ENCODE measurements at regions not wholly inside any gene's neighbourhood (a gene's known extent, or its start where the extent isn't known, plus 50 kb on each side); places are given as distances from the start of the nearest gene placed in this dataset.
A peak's percentile ranks its signal among the peaks of the same experiment; 100 is the strongest.

DNA sequence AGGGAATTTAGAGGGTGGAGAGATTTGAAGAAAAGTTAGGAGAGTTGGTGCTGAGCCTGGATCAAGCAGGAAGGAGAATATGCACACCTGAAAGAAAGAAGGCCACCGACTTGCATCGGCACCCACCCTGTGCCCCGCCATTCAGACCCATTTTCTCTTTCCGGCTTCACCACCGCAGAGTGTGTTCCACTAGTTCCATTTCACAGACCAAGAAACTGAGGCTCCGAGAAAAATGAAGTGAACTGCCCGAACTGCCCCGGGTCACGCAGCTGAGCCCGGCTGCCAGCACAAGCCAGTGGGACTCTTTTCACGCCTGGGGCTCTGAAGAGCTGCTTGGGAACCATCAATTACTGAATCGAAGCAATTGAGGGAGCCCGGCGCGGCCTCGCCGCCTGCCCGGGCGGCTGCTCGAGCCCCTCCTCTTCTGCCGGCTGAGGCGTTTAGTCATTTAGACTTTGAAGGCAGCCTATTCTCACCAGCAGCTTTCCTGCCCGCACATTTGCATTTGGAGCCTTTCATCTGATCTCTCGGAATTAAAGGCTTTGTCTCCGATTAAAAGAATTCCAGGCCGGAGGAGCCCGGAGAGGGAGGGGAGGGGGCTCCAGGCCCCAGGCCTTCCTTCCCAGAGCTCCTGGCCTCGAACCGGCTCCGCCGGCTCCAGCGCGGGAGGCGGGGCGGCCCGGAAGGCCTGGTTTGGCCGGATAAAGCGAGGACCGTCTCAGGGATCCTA lies 140.2 kb upstream of the PJA1 start:
- peak; percentile 41 for DNase-seq

DNA sequence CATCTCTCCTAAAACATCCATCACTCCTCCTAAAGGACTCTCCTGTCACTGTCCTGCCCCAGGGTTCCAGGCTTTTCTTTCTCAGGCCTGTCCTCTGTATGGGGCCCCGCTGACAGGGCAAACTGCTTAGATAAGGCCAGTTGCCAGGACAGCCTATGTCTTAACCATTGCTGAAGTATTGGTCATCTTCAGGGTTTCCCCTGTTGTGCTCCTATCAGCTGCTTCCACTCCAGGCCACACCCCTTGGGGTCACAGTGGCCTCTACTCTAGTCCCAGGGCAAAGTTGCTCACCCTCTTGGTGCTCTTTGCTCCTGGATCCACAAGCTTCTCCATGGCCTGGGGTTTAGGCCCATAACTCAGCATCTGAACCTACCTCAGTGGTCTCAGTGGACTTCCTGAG lies 138.0 kb upstream of the PJA1 start:
- no peak for DNase-seq

DNA sequence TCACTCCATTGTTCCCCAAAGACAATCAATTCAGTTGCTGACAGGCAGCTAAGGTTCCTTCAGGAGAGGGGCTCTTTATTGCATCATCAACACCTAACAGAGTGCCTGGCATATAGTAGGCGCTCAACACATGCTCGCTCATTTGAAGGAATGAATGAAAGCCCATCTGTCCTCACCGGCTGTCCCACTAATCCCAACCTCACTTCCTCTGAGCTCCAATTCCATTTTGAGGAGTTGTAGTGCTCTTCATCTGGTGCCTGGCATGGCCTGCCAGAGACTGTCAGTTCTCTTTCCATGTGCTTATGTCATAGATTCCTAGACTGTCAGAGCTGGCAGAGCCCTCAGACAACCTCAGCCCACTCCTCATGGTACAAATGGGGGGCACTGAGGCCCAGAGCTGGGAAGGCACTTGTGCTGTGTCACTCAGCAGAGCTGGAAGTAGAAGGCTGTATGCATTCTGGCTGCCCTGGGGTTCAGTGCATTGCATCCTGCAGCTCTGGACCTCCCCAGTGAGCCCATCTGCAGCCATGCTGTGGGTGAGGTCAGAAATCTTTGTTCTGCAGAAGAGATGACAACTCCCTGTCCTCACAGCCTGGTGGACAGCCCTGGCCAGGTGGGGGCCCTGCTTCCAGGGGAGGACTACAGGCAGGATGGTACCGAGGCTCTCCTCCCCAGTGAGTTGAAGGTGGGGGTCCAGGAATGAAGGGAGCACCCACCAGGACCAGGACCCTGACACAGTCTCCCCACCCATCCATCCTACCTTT lies 134.9 kb upstream of the PJA1 start:
- DNase-seq: no peak

DNA sequence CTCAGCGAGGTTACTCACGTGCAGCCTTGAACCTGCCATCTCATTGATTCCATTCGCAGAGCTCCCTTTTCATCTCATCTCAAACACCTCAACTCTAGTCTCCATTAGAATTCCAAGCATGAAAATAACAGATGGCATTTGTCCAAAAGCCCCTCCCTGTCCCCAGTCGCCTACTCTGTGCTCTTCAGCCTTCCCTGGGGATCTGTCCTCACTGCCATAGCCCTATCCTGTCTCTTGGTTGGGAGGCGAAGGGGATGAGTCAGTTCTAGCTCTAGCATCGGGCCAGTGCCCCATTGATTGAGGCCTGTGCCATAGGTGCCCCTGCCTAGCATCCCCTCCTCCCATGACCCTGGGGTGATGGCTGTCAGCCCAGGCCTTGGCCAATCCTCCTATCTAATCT lies 134.0 kb upstream of the PJA1 start:
- DNase-seq: no peak

DNA sequence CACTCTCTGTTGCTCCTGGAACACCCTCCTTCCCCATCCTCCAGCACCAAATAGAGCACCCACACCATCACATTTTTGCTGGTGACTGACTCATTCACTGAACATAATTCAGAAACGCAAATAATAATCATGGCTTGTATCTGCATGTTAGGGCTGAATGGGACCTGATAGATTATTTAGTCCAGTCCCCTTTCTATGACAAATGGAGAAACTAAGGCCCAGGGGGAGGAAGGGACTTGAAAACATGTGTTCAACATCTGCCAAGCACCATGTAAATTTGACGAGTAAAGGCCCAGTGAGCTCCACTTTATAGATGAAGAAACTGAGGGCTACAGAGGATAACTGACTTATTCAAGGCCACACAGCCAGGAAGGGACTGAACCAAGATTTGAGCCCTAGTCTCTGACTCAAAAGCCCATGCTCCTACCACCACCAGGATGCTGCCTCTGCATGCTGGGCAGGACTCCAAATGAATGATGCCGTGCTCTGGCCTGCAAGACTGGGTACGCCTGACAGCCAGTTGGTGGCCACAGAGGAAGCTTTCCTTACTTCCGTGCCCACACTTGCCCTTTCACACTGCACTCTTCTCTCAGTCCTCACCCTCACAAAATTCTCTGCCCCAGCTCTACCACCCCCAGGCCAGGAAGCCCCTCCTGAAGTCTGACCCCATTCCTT lies 133.3 kb upstream of the PJA1 start:
- no peak for DNase-seq

GRCh38 chrX:69297506-69297905 lies 132.3 kb upstream of the PJA1 start:
- DNase-seq: no peak

- no peak for DNase-seq
Observed at GRCh38 chrX:69293776-69294601, 128.7 kb upstream of the PJA1 start.

- DNase-seq: no peak
Observed at GRCh38 chrX:69291116-69291515, 125.9 kb upstream of the PJA1 start.

DNA sequence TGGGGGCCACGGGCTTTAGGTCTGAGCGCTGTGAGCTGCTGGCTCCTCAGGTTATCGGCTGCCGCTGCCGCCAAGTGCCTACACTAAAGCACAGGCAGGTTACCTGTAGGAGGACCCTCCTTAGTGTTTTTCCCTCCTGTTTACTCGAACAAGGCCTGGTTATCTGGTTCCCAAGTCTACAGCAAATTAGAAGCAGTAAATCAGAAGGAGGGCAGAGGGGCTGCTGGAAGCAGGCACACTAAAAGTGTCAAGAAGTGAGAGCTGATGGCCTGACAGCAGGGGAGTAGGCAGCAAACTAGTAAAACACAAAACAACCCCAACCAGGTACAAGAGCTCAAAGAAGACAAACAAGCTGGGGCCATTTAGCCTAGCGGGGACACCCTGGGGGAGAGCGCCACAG lies 125.0 kb upstream of the PJA1 start:
- no peak for DNase-seq

DNA sequence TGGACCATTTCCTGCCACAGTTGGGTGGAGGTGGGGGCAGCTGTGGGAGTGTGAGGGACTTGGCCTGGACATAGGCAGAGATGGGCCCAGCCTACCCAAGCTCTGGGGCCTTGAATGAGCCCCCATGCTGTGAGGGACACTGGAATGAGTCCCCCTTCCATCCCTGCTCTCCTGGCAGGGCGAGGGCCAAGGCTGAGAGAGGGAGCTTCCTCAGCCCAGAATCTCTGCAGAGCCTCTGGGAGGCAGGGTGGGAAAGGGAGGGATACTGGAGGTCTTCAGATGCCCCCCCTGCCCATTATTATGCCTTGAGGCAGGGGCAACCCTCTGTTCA lies 124.5 kb upstream of the PJA1 start:
- no peak for DNase-seq

- no peak for DNase-seq
Observed at GRCh38 chrX:69289046-69289792, 124.0 kb upstream of the PJA1 start.

- no peak for DNase-seq
Observed at GRCh38 chrX:69287095-69287494, 121.8 kb upstream of the PJA1 start.

- DNase-seq: no peak
Observed at GRCh38 chrX:69286565-69286906, 121.3 kb upstream of the PJA1 start.

DNA sequence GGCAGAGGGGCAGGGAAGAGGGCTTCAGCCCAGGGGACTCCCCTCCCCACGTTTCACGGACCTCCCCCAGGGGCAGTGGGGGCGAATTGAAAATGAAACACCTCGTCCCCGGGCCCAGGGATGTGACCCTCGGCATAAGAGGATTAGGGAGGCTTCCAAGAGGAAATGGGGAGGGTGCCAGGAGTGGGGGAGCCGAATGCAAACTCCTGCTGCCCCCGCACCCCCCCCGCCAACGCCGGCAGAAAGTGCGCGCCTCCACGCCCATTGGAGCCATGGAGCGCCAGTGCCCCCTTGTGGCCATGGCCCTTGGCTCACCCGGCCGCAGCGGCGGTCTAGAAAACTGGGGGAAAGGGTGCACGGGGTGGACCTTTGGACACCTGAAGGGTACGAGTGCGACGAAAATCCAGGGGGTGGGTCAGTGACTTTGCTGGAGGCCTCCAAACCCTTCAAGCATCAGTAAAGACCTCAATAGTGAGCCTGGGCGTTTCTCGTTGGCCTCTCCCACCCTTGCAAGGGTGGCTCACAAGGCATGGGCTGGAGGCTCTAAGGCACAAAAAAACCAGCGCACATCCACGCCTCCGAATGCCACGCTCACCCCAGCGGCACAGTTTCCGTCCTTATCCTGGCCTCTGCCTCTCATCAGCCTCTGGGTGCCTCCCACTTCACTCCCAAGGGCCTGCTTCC lies 120.8 kb upstream of the PJA1 start:
- DNase-seq: peak; percentile 78

- DNase-seq: peak; percentile 74
Observed at GRCh38 chrX:69285401-69285877, 120.2 kb upstream of the PJA1 start.

DNA sequence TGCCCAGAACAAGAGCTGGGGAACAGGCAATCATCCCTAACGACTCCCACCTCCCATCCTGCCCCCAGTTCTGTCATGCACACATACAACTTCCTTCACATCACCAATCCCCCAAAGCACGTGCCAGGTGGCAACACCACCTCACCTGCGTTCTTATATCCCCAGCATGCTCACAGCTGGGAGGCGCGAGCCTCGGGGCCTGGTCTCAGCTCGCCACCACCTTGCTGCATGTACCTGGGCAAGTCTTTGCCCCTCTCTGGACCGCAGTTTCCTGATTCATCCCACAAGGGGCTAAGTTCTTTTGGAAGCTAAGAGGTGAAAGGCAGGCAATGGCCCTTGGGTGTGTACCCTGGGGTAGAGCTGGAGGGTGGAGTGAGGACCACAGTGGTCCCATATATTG lies 119.2 kb upstream of the PJA1 start:
- DNase-seq: no peak

DNA sequence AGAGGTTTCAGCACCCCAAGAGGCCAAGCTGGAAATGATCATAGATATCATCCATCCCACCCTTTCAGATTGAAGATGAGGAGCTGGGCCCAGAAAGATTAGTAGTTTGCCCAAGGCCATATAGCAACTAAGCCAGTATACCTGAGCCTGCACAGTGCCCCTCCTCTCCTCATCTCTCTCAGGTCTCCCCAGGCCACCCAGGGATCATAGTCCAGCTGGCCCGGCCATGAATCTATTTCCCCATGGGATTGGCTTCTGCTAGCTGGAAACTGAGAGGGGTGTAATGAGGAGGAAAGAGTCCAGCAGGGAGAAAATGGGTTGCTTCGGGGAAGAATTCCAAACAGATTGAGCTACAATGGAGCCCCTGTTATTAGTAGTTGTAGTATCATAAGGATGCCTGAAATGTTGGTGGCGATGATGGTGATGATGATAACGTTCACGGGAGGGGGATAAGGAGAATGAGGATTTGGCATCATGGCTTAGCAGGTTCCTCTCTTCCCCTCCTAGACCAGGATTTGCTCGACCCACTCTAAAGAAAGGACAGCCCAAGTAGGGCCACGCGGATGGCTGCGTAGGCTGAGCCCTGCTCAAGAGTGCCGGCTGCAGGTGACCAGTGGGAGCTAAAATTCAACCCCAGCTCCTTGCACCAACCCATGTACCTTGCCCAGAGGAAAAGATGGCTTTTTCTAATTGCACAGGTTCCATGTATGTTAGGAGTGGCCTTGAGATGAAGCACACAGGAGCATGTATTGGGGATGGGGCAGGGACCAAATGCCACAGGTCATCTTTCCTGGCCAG lies 117.8 kb upstream of the PJA1 start:
- DNase-seq: no peak

- no peak for DNase-seq
Observed at GRCh38 chrX:69280933-69281332, 115.7 kb upstream of the PJA1 start.

DNA sequence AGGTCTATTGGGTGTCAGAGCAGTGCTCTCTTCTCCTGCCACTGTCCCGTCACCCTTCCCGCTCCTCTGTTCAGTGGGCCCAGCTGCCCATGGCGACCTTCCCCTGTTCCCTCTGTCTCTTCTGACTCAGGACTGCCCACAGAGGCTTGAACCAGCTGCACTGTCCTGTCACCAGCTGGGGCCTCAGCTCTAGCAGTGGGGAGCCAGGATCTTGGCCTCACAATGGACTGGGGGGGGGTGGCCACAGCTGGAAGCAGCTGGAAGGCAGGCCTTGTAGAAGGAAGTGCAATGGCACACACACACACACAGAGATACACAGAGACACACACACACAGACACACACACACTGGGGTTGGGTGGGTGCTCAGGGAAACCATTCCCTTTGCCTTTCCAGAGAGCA lies 114.0 kb upstream of the PJA1 start:
- DNase-seq: no peak

- DNase-seq: peak; percentile 55
Observed at GRCh38 chrX:69278031-69278687, 112.9 kb upstream of the PJA1 start.
